Testis (tissue), 2 donors: ENCODE measurements at regions not wholly inside any gene's neighbourhood (a gene's known extent, or its start where the extent isn't known, plus 50 kb on each side); places are given as distances from the start of the nearest gene placed in this dataset.

Experiments used
- CTCF ChIP-seq, 3 experiments: fragments of 450-650 bp in 2 of 3; fragments of 200-600 bp in 1 of 3; sonication (generic) in 1 of 3; IDR thresholded peaks; one replicate each; pipeline ENCODE4 v1.5.1; 2016 to 2019; ENCODE audit warnings: antibody characterized with exemption in 3 of 3, mild to moderate bottlenecking in 2 of 3, moderate library complexity in 1 of 3
- POLR2A ChIP-seq: fragments of 450-650 bp; IDR thresholded peaks from one replicate; pipeline ENCODE4 v1.6.1; 2017; ENCODE audit warnings: antibody characterized with exemption, mild to moderate bottlenecking, moderate library complexity

GRCh38 chr6:166824880-166825250, 131.5 kb downstream of the RNASET2 start:
- TF ChIP-seq POLR2A (no peak), CTCF (IDR thresholded peaks at IDR 0.05) (no peak)
